HEK293 (cell line): ENCODE measurements at regions not wholly inside any gene's neighbourhood (a gene's known extent, or its start where the extent isn't known, plus 50 kb on each side); places are given as distances from the start of the nearest gene placed in this dataset.

ENCODE experiments used
- HOXC10 ChIP-seq: sonication (generic); formaldehyde crosslinking; IDR thresholded peaks from 2 replicates; pipeline ENCODE4 v1.8.1; 2023; ENCODE audit warnings: mild to moderate bottlenecking, missing genetic modification reagents
- ZNF544 ChIP-seq: fragments of 450-650 bp; formaldehyde crosslinking; IDR thresholded peaks from 2 replicates; pipeline ENCODE4 v1.5.0; 2017; ENCODE audit warnings: missing biosample characterization, missing genetic modification characterization
- ZNF623 ChIP-seq: fragments of 450-650 bp; formaldehyde crosslinking; IDR thresholded peaks from 2 replicates; pipeline ENCODE4 v1.5.1; 2016; ENCODE audit warnings: missing biosample characterization, missing genetic modification characterization
- TF ChIP-seq, protein P1 (sequence below): fragments of 450-650 bp; formaldehyde crosslinking; IDR thresholded peaks from 2 replicates; pipeline ENCODE4 v1.5.1; 2016; ENCODE audit warnings: missing biosample characterization, missing genetic modification characterization

DNA sequence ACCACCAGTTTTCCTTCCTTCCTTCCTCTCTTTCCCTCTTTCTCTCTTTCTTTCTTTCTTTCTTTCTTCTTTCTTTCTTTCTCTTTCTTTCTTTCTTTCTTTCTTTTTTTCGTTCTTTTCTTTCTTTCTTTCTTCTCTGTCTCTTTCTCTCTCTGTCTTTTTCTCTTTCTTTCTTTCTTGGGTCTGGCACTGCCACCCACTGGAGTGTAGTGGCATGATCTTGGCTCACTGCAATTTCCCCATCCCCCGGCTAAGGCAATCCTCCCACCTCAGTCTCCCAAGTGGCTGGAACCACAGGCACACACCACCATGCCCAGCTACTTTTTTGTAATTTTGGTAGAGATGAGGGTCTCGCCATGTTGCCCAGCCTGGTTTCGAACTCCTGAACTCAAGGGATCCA lies 51.6 kb upstream of the NHS start (continued):
- TF ChIP-seq, protein P1, sequence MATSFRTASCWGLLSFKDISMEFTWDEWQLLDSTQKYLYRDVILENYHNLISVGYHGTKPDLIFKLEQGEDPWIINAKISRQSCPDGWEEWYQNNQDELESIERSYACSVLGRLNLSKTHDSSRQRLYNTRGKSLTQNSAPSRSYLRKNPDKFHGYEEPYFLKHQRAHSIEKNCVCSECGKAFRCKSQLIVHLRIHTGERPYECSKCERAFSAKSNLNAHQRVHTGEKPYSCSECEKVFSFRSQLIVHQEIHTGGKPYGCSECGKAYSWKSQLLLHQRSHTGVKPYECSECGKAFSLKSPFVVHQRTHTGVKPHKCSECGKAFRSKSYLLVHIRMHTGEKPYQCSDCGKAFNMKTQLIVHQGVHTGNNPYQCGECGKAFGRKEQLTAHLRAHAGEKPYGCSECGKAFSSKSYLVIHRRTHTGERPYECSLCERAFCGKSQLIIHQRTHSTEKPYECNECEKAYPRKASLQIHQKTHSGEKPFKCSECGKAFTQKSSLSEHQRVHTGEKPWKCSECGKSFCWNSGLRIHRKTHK (tag by site-specific recombination), result no peak
- no peak for TF ChIP-seq ZNF544 (tag by site-specific recombination)
- TF ChIP-seq ZNF623 (tag by site-specific recombination), result no peak
- TF ChIP-seq HOXC10 (CRISPR knock-in tag), result no peak
